Left colon (tissue), 2 donors: ENCODE measurements at regions not wholly inside any gene's neighbourhood (a gene's known extent, or its start where the extent isn't known, plus 50 kb on each side); places are given as distances from the start of the nearest gene placed in this dataset.
"Not testable (repeated sequence)": the region's sequence is repeated elsewhere in the genome, so short reads cannot be mapped to it uniquely, and the experiment has no call there.

Experiments used
- ATAC-seq: fragments of 200-7000 bp; cut with Tn5 transposase; one replicate; pipeline ENCODE4 v1.9.1; 2020; ENCODE audit warnings: mild to moderate bottlenecking, moderate library complexity
- DNase-seq, 2 donors: peaks; one replicate each; pipeline ENCODE4 v3.0.0-alpha.2; 2020
- intact Hi-C, 2 donors: fragments of 100-400 bp; cut with DNase I in 1 of 2; cut with micrococcal nuclease in 1 of 2; formaldehyde crosslinking; loops; one replicate each; pipeline versions ENCODE4 v1.11.2 to v1.14.0; 2022; cut with DNase I, micrococcal nuclease
- donor health status: DM: no; HTN: no; CAD: no.
- donor health status: DM: yes; HTN: yes; CAD: no.

GRCh38 chr6:27161115-27161514, 86.4 kb upstream of the PRSS16 start:
- intact Hi-C loops: loop anchor here in 1 of 2 donors (5.0 kb wide), 1 partner anchor 39 kb away; no protein-coding TSS in a partner anchor
- no peak for DNase-seq
- no peak for ATAC-seq

GRCh38 chr6:27161603-27161945, 85.9 kb upstream of the PRSS16 start:
- DNase-seq (no peak), ATAC-seq (no peak)
- intact Hi-C loops: loop anchor here in 1 of 2 donors (5.0 kb wide), 1 partner anchor 39 kb away; no protein-coding TSS in a partner anchor

- peak in 1 of 2 donors; percentile 16 for DNase-seq
- intact Hi-C loops: loop anchor here in 1 of 2 donors (5.0 kb wide), 1 partner anchor 40 kb away; no protein-coding TSS in a partner anchor
- no peak for ATAC-seq
Observed at GRCh38 chr6:27161946-27162603, 85.4 kb upstream of the PRSS16 start.

GRCh38 chr6:27163834-27164233, 83.7 kb upstream of the PRSS16 start:
- DNase-seq: no peak
- no peak for ATAC-seq

GRCh38 chr6:27168108-27168507, 79.4 kb upstream of the PRSS16 start:
- ATAC-seq (no peak), DNase-seq (no peak)
- intact Hi-C loops: no loop called here

More at GRCh38 chr6:27163834-27164233, 83.7 kb upstream of the PRSS16 start:
- intact Hi-C loops: loop anchor here in 1 of 2 donors (5.0 kb wide), 1 partner anchor 42 kb away; no protein-coding TSS in a partner anchor

- intact Hi-C loops: no loop called here
- ATAC-seq: no peak
- DNase-seq: no peak
Observed at GRCh38 chr6:27168586-27169443, 78.7 kb upstream of the PRSS16 start.

GRCh38 chr6:27172524-27173231, 74.8 kb upstream of the PRSS16 start:
- DNase-seq, ATAC-seq, intact Hi-C loops: not testable (repeated sequence)

GRCh38 chr6:27173232-27173601, 74.3 kb upstream of the PRSS16 start:
- ATAC-seq, DNase-seq, intact Hi-C loops: not testable (repeated sequence)

- DNase-seq (no peak), ATAC-seq (no peak)
- intact Hi-C loops: no loop called here
Observed at GRCh38 chr6:27174958-27175357, 72.5 kb upstream of the PRSS16 start.

- no peak for ATAC-seq
- intact Hi-C loops: no loop called here
Observed at GRCh38 chr6:27176096-27176495, 71.4 kb upstream of the PRSS16 start.

GRCh38 chr6:27176523-27177484, 70.7 kb upstream of the PRSS16 start:
- ATAC-seq: peak; percentile 67
- intact Hi-C loops: no loop called here
- peak in 1 of 2 donors; percentile 76 for DNase-seq

More at GRCh38 chr6:27176096-27176495, 71.4 kb upstream of the PRSS16 start:
- no peak for DNase-seq

GRCh38 chr6:27177485-27178406, 69.8 kb upstream of the PRSS16 start:
- peak; percentile 91 for ATAC-seq
- intact Hi-C loops: no loop called here
- peak; percentile 86 for DNase-seq

GRCh38 chr6:27178407-27178730, 69.1 kb upstream of the PRSS16 start:
- peak; percentile 26 for ATAC-seq
- intact Hi-C loops: no loop called here
- peak in 1 of 2 donors; percentile 41 for DNase-seq

- ATAC-seq (no peak), DNase-seq (peak in 1 of 2 donors; percentile 26)
- intact Hi-C loops: no loop called here
Observed at GRCh38 chr6:27178860-27179259, 68.6 kb upstream of the PRSS16 start.

GRCh38 chr6:27183060-27183832, 64.3 kb upstream of the PRSS16 start:
- intact Hi-C loops: loop anchor here in 1 of 2 donors (10.0 kb wide), 1 partner anchor 712 kb away; a partner anchor contains a TSS
- ATAC-seq: no peak

More at GRCh38 chr6:27183060-27183832, 64.3 kb upstream of the PRSS16 start:
- no peak for DNase-seq
